GM12892 (cell line): ENCODE measurements at regions not wholly inside any gene's neighbourhood (a gene's known extent, or its start where the extent isn't known, plus 50 kb on each side); places are given as distances from the start of the nearest gene placed in this dataset.

ENCODE experiments used
- POLR2A ChIP-seq: IDR thresholded peaks from 2 replicates; pipeline ENCODE4 v1.6.1; 2011; ENCODE audit warnings: low read depth, low read length, control low read depth
- POLR2AphosphoS5 ChIP-seq: IDR thresholded peaks from 2 replicates; pipeline ENCODE4 v1.6.1; 2011; ENCODE audit warnings: low read depth, low read length, control low read depth
- TAF1 ChIP-seq: IDR thresholded peaks from 2 replicates; pipeline ENCODE4 v1.6.1; 2011; ENCODE audit warnings: low read depth, mild to moderate bottlenecking, control low read depth, low read length, borderline replicate concordance

DNA sequence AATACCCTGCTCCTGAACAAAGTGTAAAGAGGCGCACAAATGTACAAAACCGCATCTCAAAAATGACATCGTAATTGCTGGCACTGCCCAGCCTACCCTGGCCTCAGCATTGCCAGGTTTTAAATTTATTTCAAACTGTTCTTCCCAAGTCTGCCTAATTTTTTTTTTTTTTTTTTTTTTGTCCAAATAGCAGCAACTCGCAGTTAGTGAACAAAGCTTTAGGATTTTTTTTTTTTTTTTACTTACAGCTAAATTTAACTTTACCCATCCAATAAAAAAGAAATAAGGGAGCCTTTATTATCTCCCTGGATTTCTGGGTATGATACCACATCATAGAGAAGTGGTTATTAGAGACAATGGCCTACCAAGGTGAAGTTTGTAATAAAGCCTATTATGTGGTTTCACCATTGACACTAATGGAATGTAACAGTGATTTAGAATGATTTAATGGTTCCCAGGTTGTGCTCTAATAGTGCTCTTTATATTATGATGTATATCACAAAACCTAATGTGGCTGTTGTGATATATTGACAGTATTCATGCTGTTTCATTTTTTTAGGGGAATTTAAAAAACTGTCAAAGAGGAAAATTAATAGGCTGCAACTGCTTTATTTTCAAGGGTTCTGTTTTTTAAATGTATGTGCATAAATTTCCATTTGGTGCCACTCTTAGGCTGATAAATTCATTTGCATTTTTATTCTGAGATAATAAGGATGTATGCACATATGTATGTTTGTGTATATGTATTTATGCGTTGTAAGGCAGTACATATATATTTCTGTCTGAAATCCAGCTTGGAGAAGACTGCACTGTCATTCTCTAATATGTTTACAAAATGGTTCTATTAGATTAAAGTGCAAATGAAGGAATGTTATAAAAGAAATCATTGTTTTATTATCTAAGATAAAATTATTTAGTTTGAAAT lies 309.0 kb downstream of the TFEC start:
- no peak for TF ChIP-seq POLR2AphosphoS5
- TF ChIP-seq POLR2A, result no peak
- no peak for TF ChIP-seq TAF1
